Activated CD4-positive, alpha-beta T cell treated with anti-CD3 and anti-CD28 coated beads for 24 hours (primary cell): ENCODE measurements at regions not wholly inside any gene's neighbourhood (a gene's known extent, or its start where the extent isn't known, plus 50 kb on each side); places are given as distances from the start of the nearest gene placed in this dataset.

Experiments used
- DNase-seq, 2 donors: peaks; one replicate each; pipeline ENCODE4 v3.0.0-alpha.2; 2020; ENCODE audit warnings: low read depth in 2 of 2

DNA sequence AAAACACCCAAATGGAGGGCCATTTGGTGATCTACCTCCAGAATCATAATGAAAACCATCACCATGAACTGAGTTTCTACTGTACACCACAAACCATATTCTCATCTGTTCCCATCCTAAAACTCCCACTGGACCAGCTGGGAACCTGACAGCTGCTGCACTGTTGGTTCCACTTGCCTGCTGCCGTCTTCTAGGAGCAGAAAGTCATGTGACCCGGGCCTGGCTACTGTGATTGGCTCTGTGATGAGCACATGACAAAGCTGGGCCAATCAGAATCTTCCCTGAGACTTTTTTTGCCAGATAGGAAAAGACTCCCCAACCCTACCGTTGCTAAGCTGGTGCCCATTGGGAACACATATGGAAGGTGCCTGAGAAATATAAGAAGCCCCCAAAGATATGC, 264.2 kb downstream of the MRTFB start:
- DNase-seq: no peak

DNA sequence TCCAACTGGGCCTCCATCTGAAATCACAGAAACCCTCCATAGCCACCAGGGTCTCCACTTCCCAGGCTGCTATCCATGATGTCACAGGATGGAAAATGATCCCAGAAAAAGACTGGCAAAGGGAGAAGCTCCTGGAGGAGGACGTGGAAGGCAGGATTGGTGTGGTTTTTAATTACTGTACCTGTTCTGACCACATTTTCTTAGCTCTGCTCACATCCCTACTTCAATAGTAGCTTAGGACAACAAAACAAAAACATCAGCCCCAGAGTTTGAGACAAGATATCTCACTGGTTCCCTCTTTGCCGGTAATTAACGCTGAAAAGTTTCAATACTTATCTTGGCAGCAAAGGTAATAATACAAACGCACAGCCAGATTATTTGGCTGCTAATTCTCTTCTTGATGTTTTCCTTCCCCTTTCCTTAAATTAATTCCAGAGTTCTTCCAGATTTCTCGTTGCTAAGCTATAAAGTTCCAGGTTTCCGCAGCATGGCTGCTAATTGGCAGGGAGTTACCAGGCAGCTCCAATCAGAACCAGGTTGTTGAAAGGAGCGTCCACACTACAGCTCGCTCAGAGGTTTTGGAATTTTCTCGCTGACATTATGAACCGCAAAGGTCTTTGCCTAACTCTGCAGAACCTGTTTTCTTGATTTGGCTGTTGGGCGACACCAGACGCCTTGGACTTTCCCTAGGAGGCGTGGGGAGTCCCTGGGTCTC, 263.4 kb downstream of the MRTFB start:
- no peak for DNase-seq

DNA sequence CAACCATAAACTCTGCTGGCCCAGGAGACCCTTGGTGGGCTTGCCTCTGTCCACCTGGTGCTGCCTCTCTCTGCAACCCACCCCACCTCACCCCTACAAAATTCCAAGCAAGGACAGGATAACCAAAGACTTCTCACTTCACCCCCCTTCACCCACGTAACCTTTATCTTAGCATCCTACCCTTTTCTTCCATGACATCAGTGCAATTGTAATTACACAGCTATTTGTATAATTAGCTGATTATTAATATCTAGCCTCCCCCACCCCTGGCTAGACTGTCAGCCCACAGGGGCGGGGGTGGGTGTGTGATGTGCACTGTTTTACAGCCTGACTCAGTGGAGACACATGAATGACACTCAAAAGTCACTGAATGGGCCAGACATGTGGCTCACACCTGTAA, 262.2 kb downstream of the MRTFB start:
- DNase-seq: no peak

DNA sequence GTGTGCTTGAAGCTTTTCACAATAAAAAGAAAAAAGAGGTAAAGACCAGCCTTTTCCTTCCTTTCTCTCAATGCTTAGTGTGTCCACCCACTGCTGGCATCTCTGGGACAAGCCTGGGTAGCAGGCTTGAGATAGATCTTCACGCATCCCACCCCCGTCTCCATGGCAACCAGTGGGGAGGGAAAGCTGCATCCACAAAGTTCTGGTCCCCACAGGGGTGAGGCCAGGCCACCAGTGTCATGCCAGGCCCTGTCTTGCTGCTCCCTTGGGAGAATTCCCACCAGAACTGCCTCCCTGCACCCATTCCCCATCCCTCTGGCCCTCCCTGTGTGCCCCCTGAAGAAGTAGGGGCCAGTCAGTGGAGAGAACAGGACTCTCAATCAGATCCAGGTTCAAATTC, 259.9 kb downstream of the MRTFB start:
- DNase-seq: no peak

DNA sequence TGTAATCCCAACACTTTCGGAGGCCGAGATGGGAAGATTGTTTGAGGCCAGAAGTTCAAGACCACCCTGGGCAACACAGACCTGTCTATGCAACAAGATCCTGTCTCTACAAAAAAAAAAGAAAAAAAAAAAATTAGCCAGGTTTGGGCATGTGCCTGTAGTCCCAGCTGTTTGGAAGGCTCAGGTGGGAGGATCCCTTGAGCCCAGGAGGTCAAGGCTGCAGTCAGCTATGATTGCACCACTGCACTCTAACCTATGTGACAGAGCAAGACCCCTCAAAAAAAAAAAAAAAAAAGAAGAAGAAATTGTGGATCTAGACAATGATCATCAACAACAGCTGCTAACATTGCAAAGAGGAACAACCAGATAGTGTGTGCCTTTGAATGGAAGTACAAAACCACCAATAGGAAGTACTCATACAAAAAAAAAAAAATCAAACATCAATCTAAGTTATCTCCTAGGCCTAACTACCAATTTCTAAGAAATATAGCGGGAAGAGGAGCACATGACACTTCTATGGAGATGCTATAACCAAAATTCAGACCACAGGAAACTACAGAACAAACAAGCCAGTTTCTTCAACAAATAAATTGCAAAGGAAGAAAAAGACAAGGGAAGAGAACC, 258.7 kb downstream of the MRTFB start:
- no peak for DNase-seq

DNA sequence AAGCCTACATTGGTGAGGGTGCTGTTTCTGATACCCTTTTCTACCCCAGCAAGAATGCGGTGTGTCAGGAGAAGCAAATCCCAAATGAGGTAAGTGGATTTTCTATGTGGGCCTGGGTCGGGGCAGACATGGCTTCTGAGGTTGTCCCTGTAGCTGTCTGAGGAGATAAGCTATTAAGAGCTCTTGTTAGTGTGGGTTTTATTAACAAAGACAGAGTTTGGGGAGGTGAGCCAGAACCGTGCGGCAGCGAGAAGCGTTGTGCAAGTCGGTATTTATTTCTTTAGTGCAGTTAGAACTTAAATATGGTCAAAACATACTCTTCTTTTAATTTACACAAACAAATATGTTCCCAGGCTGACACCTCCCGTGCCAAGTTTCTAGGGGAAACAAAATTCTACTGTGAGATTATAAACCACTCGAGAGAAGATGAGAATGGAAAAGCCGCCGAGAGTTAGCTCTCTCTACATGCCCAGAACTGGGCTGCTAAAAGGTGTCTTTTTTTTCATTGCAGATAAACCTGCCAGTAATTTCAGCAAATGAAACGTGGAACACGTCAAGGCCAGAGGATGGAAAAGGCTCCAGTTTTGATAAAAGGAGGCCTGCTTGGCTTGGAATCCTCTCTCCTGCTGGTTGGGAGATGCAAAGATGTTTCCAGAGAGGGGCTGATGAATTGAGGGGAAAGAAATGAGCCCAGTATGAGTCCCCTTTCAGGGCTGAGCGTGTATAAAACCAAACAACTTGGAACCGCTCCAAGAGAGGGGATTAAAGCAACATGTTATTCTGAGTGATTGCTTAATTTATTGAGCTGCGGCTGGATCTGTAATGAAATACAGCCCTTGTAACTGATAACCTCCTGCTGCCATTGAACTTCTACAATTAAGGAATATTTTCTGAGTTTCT, 254.6 kb downstream of the MRTFB start:
- DNase-seq: no peak

DNA sequence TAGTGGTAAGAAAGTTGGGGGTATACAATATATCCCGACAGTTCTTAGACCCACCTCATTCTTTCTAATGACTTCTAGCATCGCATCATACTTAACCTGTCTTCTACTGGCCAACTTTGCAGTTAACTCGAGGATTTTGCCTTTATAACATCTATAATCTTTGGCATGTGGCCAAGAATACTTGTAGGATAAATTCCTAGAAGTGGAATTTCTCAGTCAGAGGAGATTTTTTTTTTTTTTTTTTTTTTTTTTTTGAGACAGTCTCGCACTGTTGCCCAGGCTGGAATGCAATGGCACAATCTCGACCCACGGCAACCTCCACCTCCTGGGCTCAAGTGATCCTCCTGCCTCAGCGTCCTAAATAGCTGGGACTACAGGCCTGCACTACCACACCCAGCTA, 253.5 kb downstream of the MRTFB start:
- no peak for DNase-seq

DNA sequence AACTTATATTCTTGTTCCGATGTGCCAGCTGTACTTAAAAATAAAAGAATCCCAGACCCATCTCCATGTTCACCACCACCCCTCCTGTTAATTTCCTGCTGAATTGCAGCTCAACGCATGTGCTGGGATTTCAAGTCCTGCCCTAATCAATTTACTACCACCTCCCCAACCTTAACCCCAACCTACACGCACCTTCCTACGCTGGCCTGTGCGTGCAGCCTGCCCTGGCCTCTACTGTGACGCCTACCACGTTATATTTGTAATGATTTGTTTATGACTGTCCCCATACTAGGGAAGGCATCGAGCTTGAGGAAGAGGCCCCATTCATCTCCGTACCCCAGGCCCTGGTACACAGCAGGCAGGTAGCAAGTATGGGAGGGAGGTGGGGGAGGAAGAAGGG, 251.1 kb downstream of the MRTFB start:
- no peak for DNase-seq

DNA sequence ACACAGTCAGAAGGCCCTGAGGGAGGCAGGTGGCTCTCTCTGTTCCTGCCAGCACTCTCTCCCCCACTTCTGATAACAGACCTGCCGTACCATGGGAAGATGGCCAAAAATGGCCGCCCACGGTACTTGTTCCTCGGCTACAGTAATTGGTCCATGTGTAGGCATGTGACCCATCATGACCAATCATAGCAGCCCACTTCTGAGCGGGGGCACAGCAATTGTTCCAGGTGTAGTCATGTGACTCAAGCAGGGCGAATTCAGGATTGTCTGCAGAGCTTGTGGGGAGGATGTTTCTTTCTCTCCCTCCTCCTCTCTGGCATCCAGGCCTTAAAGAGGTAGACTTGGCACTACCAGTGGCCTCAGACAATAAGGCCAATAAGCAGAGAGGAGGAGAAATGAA, 250.4 kb downstream of the MRTFB start:
- no peak for DNase-seq

DNA sequence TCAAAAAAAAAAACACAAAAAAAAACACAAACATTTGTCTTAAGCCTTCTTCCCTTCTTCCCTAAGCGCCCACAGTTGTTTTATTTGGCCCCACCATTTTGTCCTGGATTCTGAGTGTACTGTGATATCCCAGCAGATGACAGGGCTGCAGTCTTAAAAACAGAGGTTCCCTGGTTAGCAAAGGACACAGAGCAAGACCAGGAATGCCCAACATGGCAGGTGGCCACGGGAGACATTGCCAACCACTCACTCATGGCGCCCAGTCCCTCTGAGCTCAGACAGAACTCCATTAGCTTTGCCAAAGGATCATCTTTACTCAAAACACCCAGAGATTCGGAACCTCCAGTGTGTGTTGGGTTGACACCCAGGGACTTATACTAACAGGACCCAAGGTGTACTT, 249.3 kb downstream of the MRTFB start:
- no peak for DNase-seq
